K562 (cell line): ENCODE measurements at regions not wholly inside any gene's neighbourhood (a gene's known extent, or its start where the extent isn't known, plus 50 kb on each side); places are given as distances from the start of the nearest gene placed in this dataset.

Source experiments
- ATAC-seq: fragments of 200-7000 bp; cut with Tn5 transposase; 3 replicates; pipeline ENCODE4 v1.9.1; 2020; ENCODE audit warnings: moderate library complexity
- BruUV-seq: library from RNA; stranded (reverse); fragments of 400-500 nt; replicated peaks from 2 replicates; lab custom pipeline; 2021; lab: Mats Ljungman, UMichigan
- CTCF ChIA-PET: fragments of 300-600 bp; formaldehyde crosslinking; extraction: SDS; loops from one replicate; lab custom pipeline; 2021; ENCODE audit warnings: low intra/inter-chr PET ratio; lab: Yijun Ruan, JAX
- POLR2A ChIA-PET: fragments of 300-600, 350-650 bp; sonication (Branson Sonifier 250); formaldehyde crosslinking; extraction: SDS; loops from one replicate; lab custom pipeline; 2021; ENCODE audit warnings: antibody characterized with exemption, inconsistent platforms; lab: Yijun Ruan, JAX
- DNase-seq, 4 experiments: peaks; one replicate each; pipeline versions ENCODE4 v3.0.0 to v3.0.0-alpha.2; 2011 to 2018; ENCODE audit warnings: low spot score in 3 of 4, mixed read lengths in 3 of 4; ENCODE audit errors: extremely low read depth in 1 of 4
- FAIRE-seq: peaks from 2 replicates; lab custom pipeline; 2011; peaks lifted over from hg19 to GRCh38; lab: Jason Lieb, UNC
- H2AFZ ChIP-seq: 2 replicates; pipeline ENCODE4 v1.6.0; 2011; ENCODE audit warnings: low read depth, low read length, control low read depth, inconsistent platforms
- H3K27ac ChIP-seq: fragments of 200-600 bp; 3 replicates; pipeline ENCODE4 v1.8.0; 2011; ENCODE audit warnings: low read depth, mild to moderate bottlenecking, control low read depth, inconsistent platforms, low read length, moderate library complexity, mixed read lengths; ENCODE audit errors: extremely low read depth
- H3K27me3 ChIP-seq, 2 experiments: fragments of 300-600 bp in 1 of 2; 2 replicates in 1 of 2; 3 replicates in 1 of 2; pipeline versions ENCODE4 v1.6.0 to v1.8.0; 2011; ENCODE audit warnings: inconsistent platforms in 2 of 2, low read length in 2 of 2, mild to moderate bottlenecking in 1 of 2, mixed read lengths in 1 of 2, moderate library complexity in 1 of 2; ENCODE audit not compliant: control insufficient read depth in 2 of 2, insufficient read depth in 2 of 2
- H3K36me3 ChIP-seq: fragments of 300-600 bp; 3 replicates; pipeline ENCODE4 v1.8.0; 2011; ENCODE audit warnings: mild to moderate bottlenecking, low read length, inconsistent platforms; ENCODE audit not compliant: control insufficient read depth, insufficient read depth
- H3K4me1 ChIP-seq, 2 experiments: fragments of 200-600 bp in 1 of 2; replicated peaks in 1 of 2; 2 replicates in 1 of 2; 3 replicates in 1 of 2; pipeline versions ENCODE4 v1.5.1 to v1.8.0; 2011; ENCODE audit warnings: inconsistent platforms in 2 of 2, low read length in 2 of 2, mild to moderate bottlenecking in 1 of 2, mixed read lengths in 1 of 2, moderate library complexity in 1 of 2; ENCODE audit not compliant: control insufficient read depth in 2 of 2, insufficient read depth in 2 of 2
- H3K4me2 ChIP-seq: 2 replicates; pipeline ENCODE4 v1.6.1; 2011; ENCODE audit warnings: low read length, control low read depth, inconsistent platforms, mixed read lengths; ENCODE audit not compliant: insufficient read depth
- H3K4me3 ChIP-seq: fragments of 200-600 bp; sonication (generic), shearing (Covaris generic); 2 replicates; pipeline ENCODE4 v1.5.1; 2016; ENCODE audit warnings: control low read depth, inconsistent platforms
- H3K79me2 ChIP-seq: fragments of 200-600 bp; 3 replicates; pipeline ENCODE4 v1.8.0; 2011; ENCODE audit warnings: low read length, inconsistent platforms; ENCODE audit not compliant: control insufficient read depth, insufficient read depth
- H3K9ac ChIP-seq, 2 experiments: 2 replicates each; pipeline versions ENCODE4 v1.6.0 to v1.6.1; 2011; ENCODE audit warnings: low read depth in 2 of 2, low read length in 2 of 2, control low read depth in 1 of 2, inconsistent platforms in 1 of 2, mild to moderate bottlenecking in 1 of 2, mixed read lengths in 1 of 2; ENCODE audit not compliant: insufficient read depth in 1 of 2
- H3K9me1 ChIP-seq: one replicate; pipeline ENCODE4 v1.6.0; 2011; ENCODE audit warnings: inconsistent platforms, mild to moderate bottlenecking, low read length, moderate library complexity; ENCODE audit not compliant: control insufficient read depth, insufficient read depth
- H3K9me3 ChIP-seq: replicated peaks from 2 replicates; pipeline ENCODE4 v1.5.1; 2011; ENCODE audit warnings: low read depth, low read length, inconsistent platforms; ENCODE audit not compliant: control insufficient read depth, insufficient read depth
- H4K20me1 ChIP-seq: replicated peaks from 2 replicates; pipeline ENCODE4 v1.6.1; 2011; ENCODE audit warnings: low read length, inconsistent platforms, mixed read lengths; ENCODE audit not compliant: control insufficient read depth, insufficient read depth
- E2F3 ChIP-seq: fragments of 250-450 bp; sonication (Bioruptor Pico); IDR thresholded peaks from 2 replicates; pipeline ENCODE4 v1.4.0; 2020; ENCODE audit warnings: mild to moderate bottlenecking
- GATAD2A ChIP-seq: fragments of 450-650 bp; IDR thresholded peaks from 2 replicates; pipeline ENCODE4 v1.6.1; 2017
- LCOR ChIP-seq: sonication (generic); formaldehyde crosslinking; IDR thresholded peaks from 2 replicates; pipeline ENCODE4 v1.8.0; 2022; ENCODE audit warnings: mild to moderate bottlenecking, missing genetic modification reagents
- MEIS2 ChIP-seq: fragments of 450-650 bp; IDR thresholded peaks from 2 replicates; pipeline ENCODE4 v1.6.1; 2014; ENCODE audit warnings: mild to moderate bottlenecking; ENCODE audit not compliant: partially characterized antibody
- PCBP2 ChIP-seq: fragments of 200-400 bp; formaldehyde crosslinking; IDR thresholded peaks from 2 replicates; pipeline ENCODE4 v1.6.1; 2018; ENCODE audit warnings: low read length, low read depth, mild to moderate bottlenecking, moderate library complexity; ENCODE audit not compliant: poor library complexity, severe bottlenecking
- SREBF2 ChIP-seq: sonication (generic); formaldehyde crosslinking; IDR thresholded peaks from 2 replicates; pipeline ENCODE4 v1.4.0; 2020; ENCODE audit warnings: mild to moderate bottlenecking, missing genetic modification reagents
- WGBS: fragments of 100-300 bp; shearing (Covaris generic); methylation state at CpG from one replicate; pipeline ENCODE4 v1.1.6; 2016; ENCODE audit warnings: low coverage, mixed read lengths; ENCODE audit not compliant: insufficient coverage; ENCODE audit errors: missing lambda C conversion rate; 5-methylcytosine and 5-hydroxymethylcytosine counted together
- in situ Hi-C: fragments of 300-500 bp; cut with MboI; formaldehyde crosslinking; loops from 4 replicates; pipeline ENCODE4 v1.15.0; 2018; ENCODE audit warnings: inconsistent platforms, mixed read lengths
- intact Hi-C: fragments of 100-400 bp; cut with micrococcal nuclease; formaldehyde crosslinking; loops from 2 replicates; pipeline ENCODE4 v1.14.2; 2022
- TF ChIP-seq, protein P1 (sequence below): fragments of 450-650 bp; IDR thresholded peaks from 2 replicates; pipeline ENCODE4 v1.7.1; 2018; ENCODE audit warnings: mild to moderate bottlenecking, low read depth; ENCODE audit not compliant: partially characterized antibody

DNA sequence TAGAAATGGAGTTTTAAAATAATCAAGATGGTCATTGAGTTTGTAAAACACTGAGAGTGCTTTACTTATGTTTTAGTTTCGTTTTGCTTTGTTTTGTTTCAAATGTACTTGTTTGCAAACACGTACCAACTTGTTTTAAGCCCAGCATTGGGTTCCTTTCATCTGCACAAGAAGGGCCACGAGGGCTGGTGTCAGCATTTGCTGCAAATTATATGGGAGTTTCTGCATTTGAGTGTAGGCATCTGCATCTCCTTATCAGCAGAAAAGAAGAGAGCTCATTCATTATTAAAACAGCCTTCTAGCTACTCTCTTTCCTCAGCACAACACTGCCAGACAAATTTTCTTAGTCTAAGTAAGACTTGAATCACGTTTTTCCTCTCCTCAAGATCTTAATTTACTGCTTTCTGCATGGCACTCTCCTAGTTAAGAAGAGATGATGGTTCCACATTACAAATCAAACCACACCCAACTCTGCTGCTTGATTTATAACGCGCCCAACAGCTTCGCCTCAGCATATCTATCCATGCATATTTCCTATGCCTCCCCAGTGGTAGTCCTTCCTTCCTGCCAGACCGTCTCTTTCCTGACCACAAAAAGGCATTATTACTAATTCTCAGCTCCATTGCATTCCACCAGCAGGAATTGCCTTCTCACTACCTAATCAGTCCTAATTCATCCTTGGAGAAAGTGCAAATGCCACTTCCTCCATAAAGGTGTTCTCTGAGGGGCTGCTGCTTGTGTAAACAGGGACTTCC, 95.2 kb upstream of the CAST start:
- 1% methylated on average over 8 of the region's 8 CpGs for WGBS
- Histone ChIP-seq H3K9me3 (no peaks in the 10 kb centered on the region), H2AFZ (no peak overlapping the region)
- TF ChIP-seq LCOR (no peak), E2F3 (no peak), SREBF2 (CRISPR knock-in tag) (no peak), PCBP2 (no peak), GATAD2A (no peak), MEIS2 (peak; percentile 4)
- TF ChIP-seq, protein P1, sequence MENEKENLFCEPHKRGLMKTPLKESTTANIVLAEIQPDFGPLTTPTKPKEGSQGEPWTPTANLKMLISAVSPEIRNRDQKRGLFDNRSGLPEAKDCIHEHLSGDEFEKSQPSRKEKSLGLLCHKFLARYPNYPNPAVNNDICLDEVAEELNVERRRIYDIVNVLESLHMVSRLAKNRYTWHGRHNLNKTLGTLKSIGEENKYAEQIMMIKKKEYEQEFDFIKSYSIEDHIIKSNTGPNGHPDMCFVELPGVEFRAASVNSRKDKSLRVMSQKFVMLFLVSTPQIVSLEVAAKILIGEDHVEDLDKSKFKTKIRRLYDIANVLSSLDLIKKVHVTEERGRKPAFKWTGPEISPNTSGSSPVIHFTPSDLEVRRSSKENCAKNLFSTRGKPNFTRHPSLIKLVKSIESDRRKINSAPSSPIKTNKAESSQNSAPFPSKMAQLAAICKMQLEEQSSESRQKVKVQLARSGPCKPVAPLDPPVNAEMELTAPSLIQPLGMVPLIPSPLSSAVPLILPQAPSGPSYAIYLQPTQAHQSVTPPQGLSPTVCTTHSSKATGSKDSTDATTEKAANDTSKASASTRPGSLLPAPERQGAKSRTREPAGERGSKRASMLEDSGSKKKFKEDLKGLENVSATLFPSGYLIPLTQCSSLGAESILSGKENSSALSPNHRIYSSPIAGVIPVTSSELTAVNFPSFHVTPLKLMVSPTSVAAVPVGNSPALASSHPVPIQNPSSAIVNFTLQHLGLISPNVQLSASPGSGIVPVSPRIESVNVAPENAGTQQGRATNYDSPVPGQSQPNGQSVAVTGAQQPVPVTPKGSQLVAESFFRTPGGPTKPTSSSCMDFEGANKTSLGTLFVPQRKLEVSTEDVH = no peak
- TF ChIP-seq, all 486 proteins: peak for 1
- H3K4me2 ChIP-seq = no peak overlapping the region
- in situ Hi-C loops = no loop called here
- BruUV-seq = no TSS peak
- peaks cover 0 to 5% of the 10 kb centered on the region in 2 experiments; a peak in 2 of 5 replicates for H3K27me3 ChIP-seq
- H4K20me1 ChIP-seq = no peaks in the 10 kb centered on the region
- no peaks in the 10 kb centered on the region for H3K79me2 ChIP-seq
- H3K9ac ChIP-seq = no peak overlapping the region
- no peaks in the 10 kb centered on the region for H3K4me1 ChIP-seq
- no peaks in the 10 kb centered on the region for H3K9me1 ChIP-seq
- DNase-seq = no peak
- no peak overlapping the region for H3K27ac ChIP-seq
- H3K36me3 ChIP-seq = no peaks in the 10 kb centered on the region
- CTCF ChIA-PET = no interaction called here
- POLR2A ChIA-PET = interaction anchor here (0.6 kb wide), 1 partner anchor 50 kb away, joined by 3 read pairs; no protein-coding TSS in a partner anchor
- intact Hi-C loops = no loop called here
- no peak for FAIRE-seq
- no peak overlapping the region for H3K4me3 ChIP-seq
- no peak for ATAC-seq
